HG03520 (cell line): ENCODE measurements at regions not wholly inside any gene's neighbourhood (a gene's known extent, or its start where the extent isn't known, plus 50 kb on each side); places are given as distances from the start of the nearest gene placed in this dataset.

Experiments
- ATAC-seq: cut with Tn5 transposase; IDR thresholded peaks from one replicate; pipeline ENCODE4 v1.9.1; 2021; ENCODE audit warnings: mild to moderate bottlenecking, moderate library complexity; ENCODE audit not compliant: unreplicated experiment

GRCh38 chr16:85354686-85355514 is 242.6 kb upstream of the CIBAR2 start:
- no peak for ATAC-seq

- no peak for ATAC-seq
These were observed 243.2 kb upstream of the CIBAR2 start for GRCh38 chr16:85355515-85355837.

GRCh38 chr16:85356157-85356556 is 243.9 kb upstream of the CIBAR2 start:
- ATAC-seq, result no peak

DNA sequence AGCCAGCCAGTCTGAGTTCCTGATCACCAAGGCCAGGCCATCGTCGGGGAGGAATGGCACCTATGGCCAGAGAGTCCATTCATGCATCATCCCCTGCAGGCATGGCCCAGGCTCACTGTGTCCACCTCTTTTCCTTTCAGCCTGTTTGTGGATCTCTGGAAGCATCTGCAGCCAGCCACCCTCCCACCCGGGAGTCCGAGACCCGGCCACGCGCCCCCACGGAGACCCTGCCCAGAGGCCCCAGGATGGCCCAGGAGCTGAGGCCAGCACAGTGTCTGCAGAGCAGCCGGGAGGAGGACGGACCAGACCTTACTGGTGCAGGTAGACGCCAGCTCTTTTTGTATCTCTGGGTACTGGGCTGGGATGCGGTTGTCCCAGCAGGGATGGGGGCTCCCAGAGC is 245.1 kb upstream of the CIBAR2 start:
- no peak for ATAC-seq

DNA sequence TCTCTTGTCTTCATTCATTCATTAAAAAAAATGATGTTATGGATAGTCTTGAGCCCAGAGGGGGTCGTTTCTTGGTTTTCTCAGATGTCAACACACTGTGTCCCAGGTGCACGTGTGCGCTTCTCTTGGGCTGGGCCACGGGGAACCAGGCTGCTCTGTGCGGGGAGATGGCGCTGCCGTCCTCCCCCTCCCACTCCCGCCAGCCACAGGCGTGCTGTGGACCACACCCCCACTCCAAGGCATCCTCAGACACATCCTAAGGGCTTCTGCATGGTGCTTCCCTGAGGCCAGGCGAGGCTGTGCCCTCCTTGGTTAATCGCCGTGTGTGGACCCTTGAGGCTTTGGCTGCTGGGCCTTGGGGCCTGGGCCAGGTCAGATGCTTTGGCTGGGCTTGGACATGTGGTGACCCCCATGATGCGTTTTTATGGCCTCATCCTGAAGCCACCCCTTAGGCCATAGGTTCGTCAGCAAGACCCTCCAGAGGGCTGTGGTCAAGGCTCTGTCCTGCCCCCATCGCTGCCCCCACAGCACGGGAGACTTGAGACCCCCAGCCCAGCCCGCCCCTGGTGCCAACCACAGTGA is 245.7 kb upstream of the CIBAR2 start:
- no peak for ATAC-seq

DNA sequence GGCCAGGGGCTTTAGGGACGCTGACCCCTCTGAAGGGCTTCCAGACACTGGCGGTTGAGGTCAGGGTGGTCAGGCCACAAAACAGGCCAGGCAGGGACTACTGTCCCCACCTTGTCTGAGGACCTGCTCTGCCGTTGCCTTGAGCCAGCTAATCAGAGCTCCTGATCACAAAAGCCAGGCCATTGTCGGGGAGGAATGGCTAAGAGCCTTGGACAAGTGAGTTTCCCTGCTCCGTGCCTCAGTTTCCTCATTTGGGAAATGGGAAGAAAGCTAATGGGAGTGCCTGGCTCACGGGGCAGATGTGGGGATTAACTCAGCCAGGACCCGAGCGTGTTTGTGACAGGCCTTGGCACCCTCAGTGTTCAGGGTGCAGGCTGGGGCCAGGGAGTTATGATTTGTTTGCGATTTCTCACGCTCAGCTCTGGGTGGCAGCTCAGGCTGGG is 246.5 kb upstream of the CIBAR2 start:
- no peak for ATAC-seq

DNA sequence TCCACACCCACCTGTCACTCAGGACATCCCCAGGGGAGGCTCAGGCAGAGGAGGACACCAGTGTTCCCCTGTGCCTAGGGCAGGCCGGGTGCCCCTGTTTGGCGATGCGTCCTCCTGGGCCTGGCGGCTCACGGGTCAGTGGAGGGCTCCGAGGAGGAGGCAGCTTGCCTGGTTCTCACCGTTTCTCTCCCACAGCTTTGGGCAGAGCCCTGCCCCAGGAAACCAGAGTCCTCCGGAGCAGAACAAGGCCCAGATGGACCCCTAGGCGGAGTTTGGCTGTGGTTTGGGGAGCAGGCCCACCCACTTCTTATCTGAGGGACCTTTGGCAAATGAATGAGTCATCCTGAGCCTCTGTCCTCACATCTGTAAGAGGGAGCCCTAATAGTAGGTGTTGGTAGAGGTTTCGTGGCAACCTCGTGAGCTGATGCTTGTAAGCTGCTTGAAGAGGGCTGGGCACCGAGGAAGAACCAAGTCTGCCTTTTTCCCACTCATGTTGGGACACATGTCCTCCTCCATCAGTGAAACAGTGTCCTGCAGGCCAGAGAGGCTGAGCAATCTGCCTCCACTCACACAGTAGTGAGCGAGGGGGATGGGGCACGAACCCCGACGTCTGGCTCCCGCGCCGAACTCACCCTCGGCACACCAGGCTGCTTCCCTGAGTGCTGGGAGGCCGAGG is 247.0 kb upstream of the CIBAR2 start:
- no peak for ATAC-seq

DNA sequence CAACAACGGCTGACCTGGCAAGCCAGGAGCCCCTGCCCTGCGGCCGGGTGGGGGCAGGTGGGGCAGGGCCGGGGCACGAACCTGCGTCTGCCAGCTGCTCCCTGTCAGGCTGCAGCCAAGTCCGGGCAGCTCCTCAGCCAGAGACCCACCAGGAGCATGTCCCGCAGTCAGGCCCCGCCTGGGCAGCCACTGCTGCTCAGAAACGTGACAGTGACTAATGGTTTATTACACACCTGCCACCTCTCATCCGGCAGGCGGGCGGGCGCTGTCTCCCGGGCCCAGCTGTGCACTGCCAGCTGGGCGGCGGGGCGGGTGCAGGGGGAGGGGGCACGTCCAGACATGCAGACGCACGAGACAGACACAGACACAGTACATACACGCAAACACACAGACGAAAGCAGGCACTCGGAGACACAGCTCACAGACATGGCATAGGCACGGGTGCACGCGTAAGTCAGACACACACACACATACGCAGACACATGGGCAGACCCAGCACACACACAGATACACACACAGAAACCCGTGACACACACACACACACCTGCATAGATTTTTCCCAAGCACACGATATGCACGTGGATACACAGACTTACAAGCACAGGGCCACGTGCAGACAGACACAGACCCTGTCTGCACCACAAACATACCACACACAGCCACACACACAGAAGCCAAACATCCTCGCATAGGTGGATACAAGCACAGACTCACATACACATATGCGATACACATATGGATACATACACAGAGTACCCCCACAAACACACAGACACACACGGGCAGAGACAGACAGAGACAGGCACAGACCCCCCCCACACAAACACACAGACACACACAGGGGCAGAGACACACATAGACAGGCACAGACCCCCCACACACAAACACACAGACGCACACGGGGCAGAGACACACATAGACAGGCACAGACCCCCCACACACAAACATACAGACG is 248.3 kb upstream of the CIBAR2 start:
- no peak for ATAC-seq

DNA sequence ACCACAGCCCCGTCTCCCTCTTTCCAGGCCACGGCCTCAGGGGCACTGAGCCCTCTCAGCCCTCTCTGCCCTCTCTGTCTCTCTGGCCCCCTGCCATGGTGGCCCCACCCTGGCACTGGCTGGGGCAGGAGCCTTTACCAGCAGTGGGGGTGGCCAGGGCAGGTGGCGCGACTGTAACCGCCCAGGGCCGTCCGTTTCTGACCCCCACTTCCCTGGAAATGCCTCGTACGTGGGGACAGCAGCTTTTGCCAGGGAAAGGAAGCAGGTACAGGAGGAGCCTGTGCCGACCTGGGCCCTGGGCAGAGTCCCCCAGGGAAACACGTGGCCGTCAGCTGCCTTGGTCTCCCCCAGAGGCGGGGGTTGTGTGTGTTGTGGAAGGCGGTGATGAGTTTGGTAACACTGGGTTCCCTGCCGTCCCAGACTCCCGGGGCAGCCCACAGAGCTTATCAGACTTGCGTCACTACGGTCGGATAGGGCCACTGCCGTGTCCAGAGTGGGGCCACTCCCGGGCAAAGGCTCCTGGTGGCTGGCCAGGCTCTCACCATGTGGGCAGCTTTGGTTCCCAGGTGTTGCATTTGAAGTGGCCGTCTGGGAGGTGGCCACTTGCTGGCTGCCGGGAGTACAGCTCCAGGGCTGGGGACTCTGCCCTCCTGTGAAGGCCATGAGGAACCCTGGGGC is 249.3 kb upstream of the CIBAR2 start:
- ATAC-seq, result no peak

GRCh38 chr16:85362443-85362842 is 250.2 kb upstream of the CIBAR2 start:
- ATAC-seq, result no peak

GRCh38 chr16:85363427-85363826 is 249.7 kb upstream of the GSE1 start:
- no peak for ATAC-seq

DNA sequence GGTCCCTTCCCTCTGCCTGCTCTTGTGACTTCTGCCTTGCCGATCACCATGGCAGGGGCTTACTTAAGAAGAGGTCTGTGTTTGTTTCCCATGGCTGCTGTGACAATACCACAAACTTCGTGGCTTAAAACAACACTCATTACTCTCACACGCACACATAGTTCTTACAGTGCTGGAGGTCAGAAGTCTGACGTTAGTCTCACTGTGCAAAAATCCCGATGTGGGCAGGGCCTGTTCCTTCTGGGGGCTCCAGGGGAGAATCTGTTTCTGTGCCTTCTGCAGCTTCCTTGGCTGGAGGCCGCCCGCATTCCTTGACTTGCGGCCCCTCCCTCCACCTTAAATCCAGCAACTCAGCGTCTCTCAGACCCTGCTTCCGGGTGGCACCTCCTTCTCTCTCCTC is 249.2 kb upstream of the GSE1 start:
- no peak for ATAC-seq

DNA sequence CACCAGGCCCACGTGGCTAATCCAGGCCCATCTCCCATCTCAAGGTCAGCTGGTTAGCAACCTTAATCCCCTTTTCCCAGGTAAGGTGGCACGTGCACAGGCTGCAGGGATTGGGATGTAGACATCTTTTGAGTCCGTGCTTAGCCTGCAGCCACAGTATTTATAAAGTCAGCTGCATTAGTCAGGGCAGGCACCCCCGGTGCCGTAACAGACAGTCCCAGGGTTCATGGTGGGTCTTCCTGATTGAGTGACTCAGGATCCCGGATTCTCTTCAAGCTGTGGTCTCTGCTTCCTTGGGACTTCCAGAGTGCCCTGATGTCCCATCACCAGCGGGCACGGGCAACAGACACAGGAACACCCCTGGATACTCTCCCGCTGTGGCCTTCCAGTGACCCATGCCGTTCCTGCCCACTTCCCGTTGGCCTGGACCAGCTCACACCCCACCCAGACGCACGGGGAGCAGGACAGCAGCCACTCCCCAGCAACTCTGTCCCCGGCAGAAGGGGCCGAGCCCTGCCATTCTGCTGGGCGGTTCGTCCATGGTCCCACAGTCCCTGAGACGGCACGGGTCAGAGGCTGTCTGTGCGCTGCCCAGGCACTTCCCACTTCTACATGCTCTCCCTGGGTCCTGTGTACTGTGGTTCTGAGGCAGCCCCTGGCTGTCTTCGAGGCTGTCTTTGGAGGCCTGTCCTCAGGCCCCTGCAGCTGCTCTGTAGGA is 248.6 kb upstream of the GSE1 start:
- ATAC-seq, result no peak

DNA sequence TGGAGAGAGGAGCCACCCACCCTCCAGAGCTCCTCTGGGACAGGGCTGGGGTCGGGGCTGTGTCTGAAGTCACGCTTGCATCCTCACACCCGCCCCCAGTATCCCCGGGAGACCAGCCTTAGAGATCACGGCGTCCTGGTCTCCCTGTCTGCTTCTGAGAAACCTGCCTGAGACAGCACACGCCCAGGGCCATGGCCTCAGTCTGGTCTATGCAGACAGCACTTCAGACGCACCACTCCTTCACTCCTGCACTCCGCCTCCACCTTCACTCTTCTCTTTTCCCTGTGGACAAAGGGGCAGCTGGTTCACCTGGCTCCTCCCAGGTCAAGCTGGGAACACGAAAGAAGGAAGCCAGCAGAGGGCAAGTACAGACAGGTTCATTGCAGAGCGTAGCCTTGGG is 248.0 kb upstream of the GSE1 start:
- ATAC-seq, result no peak

DNA sequence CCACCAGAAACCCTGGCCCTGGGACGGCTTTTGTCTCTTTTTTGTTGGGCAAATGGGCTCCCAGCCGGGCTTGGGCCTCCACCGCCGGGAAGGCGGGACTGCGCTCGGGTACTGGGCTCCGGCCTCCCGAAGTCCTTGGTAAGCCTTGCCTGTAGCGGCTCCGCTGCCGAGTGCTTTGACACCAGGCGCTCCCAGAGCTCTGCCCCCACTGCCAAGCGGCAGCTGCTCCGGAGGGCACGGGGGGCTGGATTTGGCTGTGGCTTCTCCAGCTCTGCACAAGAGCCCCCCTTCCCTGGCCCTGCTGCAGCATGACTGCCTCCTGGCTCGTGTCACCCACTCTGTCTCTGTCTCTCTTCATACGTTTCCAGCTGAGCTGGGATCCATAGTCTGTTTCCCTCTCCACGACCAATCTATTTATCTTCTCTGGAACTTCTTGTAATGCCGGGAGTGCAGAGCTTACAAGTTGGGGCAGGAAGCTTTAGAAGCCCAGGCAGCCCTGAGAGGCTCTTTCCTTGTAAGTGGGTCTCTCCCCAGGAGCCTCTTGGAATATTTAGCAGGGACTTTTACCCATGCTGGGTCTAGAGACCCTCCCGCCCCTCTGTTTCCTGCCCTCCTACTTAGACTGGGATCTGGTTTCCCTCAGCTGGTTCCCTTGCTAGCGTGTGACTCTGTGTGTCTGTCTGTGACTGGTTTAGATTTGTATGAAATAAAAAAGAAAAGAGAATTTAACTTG is 246.9 kb upstream of the GSE1 start:
- no peak for ATAC-seq

GRCh38 chr16:85367485-85367884 is 245.6 kb upstream of the GSE1 start:
- ATAC-seq, result no peak

DNA sequence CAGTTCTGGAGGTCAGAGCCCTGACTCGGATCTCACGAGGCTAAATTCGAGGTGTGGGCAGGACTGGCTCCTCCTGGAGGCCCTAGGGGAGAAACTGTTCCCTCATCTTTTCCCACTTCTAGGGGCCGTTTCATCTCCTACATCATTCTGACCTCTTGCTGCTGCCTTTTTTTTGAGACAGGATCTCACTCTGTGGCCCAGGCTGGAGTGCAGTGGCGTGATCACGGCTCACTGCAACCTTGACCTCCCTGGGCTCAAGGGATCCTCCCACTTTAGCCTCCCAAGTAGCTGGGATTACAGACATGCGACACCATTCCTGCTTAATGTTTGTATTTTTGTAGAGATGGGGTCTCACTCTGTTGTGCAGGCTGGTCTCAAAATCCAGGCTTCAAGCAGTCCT is 244.1 kb upstream of the GSE1 start:
- no peak for ATAC-seq

DNA sequence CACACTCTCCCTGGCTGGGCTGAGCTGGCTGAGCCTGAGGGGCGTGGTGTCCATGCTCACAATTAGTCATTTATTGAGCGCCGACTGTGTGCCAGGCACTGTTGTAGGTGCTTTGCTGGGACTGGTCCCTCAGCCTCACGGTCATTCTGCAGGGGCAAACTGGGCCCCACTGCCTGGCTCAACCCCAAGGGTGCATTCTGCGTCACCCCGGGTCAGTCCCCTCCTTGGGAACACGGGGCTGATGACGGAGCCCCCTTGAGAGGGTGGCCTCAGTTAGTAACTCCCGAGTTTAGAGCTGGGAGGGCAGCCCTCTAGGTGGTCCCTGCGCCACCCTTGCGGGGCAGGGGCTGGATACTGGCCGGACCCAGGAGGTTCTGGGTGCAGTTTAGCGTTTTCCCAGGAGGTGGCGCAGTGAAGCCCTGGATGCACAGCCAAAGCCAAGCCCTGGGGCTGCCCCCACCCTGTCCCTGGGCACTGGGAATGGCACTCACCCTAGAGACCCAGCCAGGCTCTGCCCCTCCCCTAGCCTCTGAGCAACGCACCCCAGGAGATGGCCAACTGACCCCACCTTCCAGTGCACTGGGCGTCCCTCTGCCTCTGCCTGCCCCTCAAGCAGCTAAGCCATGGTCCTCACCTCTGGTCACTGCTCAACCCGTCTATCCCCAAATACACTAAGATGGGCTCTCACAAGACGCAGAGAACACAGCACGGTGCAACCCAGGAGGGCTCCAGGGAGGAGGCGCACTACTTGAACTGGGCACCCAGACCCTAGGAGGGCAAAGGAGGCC is 243.2 kb upstream of the GSE1 start:
- no peak for ATAC-seq

GRCh38 chr16:85370543-85370880 is 242.6 kb upstream of the GSE1 start:
- ATAC-seq, result no peak
